Keratinocyte (primary cell): ENCODE measurements at regions not wholly inside any gene's neighbourhood (a gene's known extent, or its start where the extent isn't known, plus 50 kb on each side); places are given as distances from the start of the nearest gene placed in this dataset.
A peak's percentile ranks its signal among the peaks of the same experiment; 100 is the strongest.

Source experiments
- DNase-seq: peaks from one replicate; pipeline ENCODE4 v3.0.0-alpha.2; 2011; ENCODE audit warnings: low read depth, missing footprints, low spot score
- FAIRE-seq: peaks from 2 replicates; lab custom pipeline; 2011; peaks lifted over from hg19 to GRCh38; lab: Jason Lieb, UNC
- H2AFZ ChIP-seq: 2 replicates; pipeline ENCODE4 v1.6.0; 2012; ENCODE audit warnings: low read length, control low read depth, inconsistent platforms; ENCODE audit not compliant: control insufficient read depth
- H3K27ac ChIP-seq: 2 replicates; pipeline ENCODE4 v1.5.1; 2011; ENCODE audit warnings: low read length; ENCODE audit not compliant: control insufficient read depth, insufficient read depth
- H3K27me3 ChIP-seq: 3 replicates; pipeline ENCODE4 v1.6.0; 2011; ENCODE audit warnings: low read length; ENCODE audit not compliant: control insufficient read depth, insufficient read depth; ENCODE audit errors: extremely low read depth
- H3K36me3 ChIP-seq, 2 experiments: 2 replicates in 1 of 2; 3 replicates in 1 of 2; pipeline ENCODE4 v1.5.1; 2011; ENCODE audit warnings: low read length in 2 of 2, mild to moderate bottlenecking in 1 of 2; ENCODE audit not compliant: control insufficient read depth in 2 of 2, insufficient read depth in 2 of 2; ENCODE audit errors: extremely low read depth in 1 of 2
- H3K4me1 ChIP-seq: 3 replicates; pipeline ENCODE4 v1.5.1; 2011; ENCODE audit warnings: low read length; ENCODE audit not compliant: control insufficient read depth, insufficient read depth; ENCODE audit errors: extremely low read depth
- H3K4me2 ChIP-seq: 3 replicates; pipeline ENCODE4 v1.6.0; 2011; ENCODE audit warnings: low read depth, low read length; ENCODE audit not compliant: control insufficient read depth, insufficient read depth; ENCODE audit errors: extremely low read depth
- H3K4me3 ChIP-seq, 3 experiments: fragments of 200-600 bp in 1 of 3; sonication (generic) in 1 of 3; 2 replicates in 2 of 3; 3 replicates in 1 of 3; pipeline ENCODE4 v1.5.1; 2011 to 2016; ENCODE audit warnings: low read length in 3 of 3, mild to moderate bottlenecking in 3 of 3, control low read depth in 2 of 3, inconsistent platforms in 1 of 3, low read depth in 1 of 3, mixed read lengths in 1 of 3, mixed run types in 1 of 3, moderate library complexity in 1 of 3; ENCODE audit not compliant: control insufficient read depth in 2 of 3, insufficient read depth in 2 of 3; ENCODE audit errors: extremely low read depth in 1 of 3
- H3K79me2 ChIP-seq: 2 replicates; pipeline ENCODE4 v1.6.0; 2012; ENCODE audit warnings: low read length; ENCODE audit not compliant: control insufficient read depth, insufficient read depth
- H3K9ac ChIP-seq: 3 replicates; pipeline ENCODE4 v1.6.0; 2011; ENCODE audit warnings: low read length; ENCODE audit not compliant: control insufficient read depth, insufficient read depth; ENCODE audit errors: extremely low read depth
- H3K9me1 ChIP-seq: 3 replicates; pipeline ENCODE4 v1.6.0; 2011; ENCODE audit warnings: low read length; ENCODE audit not compliant: control insufficient read depth, insufficient read depth; ENCODE audit errors: extremely low read depth
- H3K9me3 ChIP-seq: 2 replicates; pipeline ENCODE4 v1.5.1; 2012; ENCODE audit warnings: low read depth, low read length; ENCODE audit not compliant: control insufficient read depth
- H4K20me1 ChIP-seq: 3 replicates; pipeline ENCODE4 v1.6.0; 2011; ENCODE audit warnings: low read length; ENCODE audit not compliant: control insufficient read depth, insufficient read depth; ENCODE audit errors: extremely low read depth
- EZH2 ChIP-seq: IDR thresholded peaks from one replicate; pipeline ENCODE4 v1.6.1; 2012; ENCODE audit warnings: inconsistent platforms, mild to moderate bottlenecking, low read length, moderate library complexity
- dilution Hi-C: fragments of 300-500 bp; cut with MboI; formaldehyde crosslinking; loops from one replicate; pipeline ENCODE4 v1.7.0; 2020; ENCODE audit warnings: low sequenced_read_pairs; ENCODE audit not compliant: extremely low pct_ligation_motif_present
- TF ChIP-seq, protein P1 (sequence below), 3 experiments: IDR thresholded peaks in 1 of 3; conservative IDR thresholded peaks in 1 of 3; optimal IDR thresholded peaks in 1 of 3; 2 replicates in 2 of 3; 3 replicates in 1 of 3; pipeline versions ENCODE3 to v1.5.1; 2011; ENCODE audit warnings: low read length in 3 of 3, mild to moderate bottlenecking in 3 of 3, moderate library complexity in 2 of 3, control low read depth in 1 of 3, inconsistent platforms in 1 of 3; ENCODE audit not compliant: insufficient read depth in 2 of 3; ENCODE audit errors: extremely low read depth in 1 of 3

DNA sequence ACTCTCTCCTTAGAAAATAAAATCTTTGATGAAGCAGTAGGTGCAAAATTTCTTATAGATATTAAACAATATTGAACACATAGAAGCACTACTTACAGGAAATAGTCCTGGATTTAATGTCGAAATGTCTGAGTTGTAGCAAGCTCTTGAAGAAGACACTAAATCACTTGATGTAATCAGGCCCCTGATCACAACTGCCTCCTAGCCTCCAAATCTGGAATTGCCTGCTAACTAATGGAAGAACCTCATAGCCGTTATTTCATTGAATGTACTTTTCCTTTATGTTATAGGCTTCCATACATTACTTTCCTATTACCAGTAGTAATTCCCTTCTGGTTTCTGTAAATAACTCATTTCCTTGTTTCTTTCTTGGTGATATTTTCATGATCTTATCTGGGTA is 675.7 kb upstream of the CHRM3 start:
- dilution Hi-C loops, result no loop called here
- FAIRE-seq (no peak), DNase-seq (no peak)
- no peak overlapping the region for H3K4me3 ChIP-seq
- no peak overlapping the region for H3K4me2 ChIP-seq
- no peak overlapping the region for H3K9ac ChIP-seq
- H3K27me3 ChIP-seq, result no peaks in the 10 kb centered on the region
- TF ChIP-seq, protein P1, sequence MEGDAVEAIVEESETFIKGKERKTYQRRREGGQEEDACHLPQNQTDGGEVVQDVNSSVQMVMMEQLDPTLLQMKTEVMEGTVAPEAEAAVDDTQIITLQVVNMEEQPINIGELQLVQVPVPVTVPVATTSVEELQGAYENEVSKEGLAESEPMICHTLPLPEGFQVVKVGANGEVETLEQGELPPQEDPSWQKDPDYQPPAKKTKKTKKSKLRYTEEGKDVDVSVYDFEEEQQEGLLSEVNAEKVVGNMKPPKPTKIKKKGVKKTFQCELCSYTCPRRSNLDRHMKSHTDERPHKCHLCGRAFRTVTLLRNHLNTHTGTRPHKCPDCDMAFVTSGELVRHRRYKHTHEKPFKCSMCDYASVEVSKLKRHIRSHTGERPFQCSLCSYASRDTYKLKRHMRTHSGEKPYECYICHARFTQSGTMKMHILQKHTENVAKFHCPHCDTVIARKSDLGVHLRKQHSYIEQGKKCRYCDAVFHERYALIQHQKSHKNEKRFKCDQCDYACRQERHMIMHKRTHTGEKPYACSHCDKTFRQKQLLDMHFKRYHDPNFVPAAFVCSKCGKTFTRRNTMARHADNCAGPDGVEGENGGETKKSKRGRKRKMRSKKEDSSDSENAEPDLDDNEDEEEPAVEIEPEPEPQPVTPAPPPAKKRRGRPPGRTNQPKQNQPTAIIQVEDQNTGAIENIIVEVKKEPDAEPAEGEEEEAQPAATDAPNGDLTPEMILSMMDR (optimal IDR thresholded peaks at IDR 0.05 in 1 of 3, IDR thresholded peaks at IDR 0.05 in 1 of 3, conservative IDR thresholded peaks at IDR 0.05 in 1 of 3; ENCODE audit: extremely low read depth in 1 of 3, insufficient read depth in 2 of 3, low read length in 3 of 3), result peak in 1 of 3 experiments; percentile 12
- TF ChIP-seq EZH2, result no peak
- H3K79me2 ChIP-seq, result no peaks in the 10 kb centered on the region
- no peaks in the 10 kb centered on the region for H3K36me3 ChIP-seq
- H3K9me3 ChIP-seq, result no peaks in the 10 kb centered on the region
- no peaks in the 10 kb centered on the region for H4K20me1 ChIP-seq
- H3K27ac ChIP-seq, result no peak overlapping the region
- no peaks in the 10 kb centered on the region for H3K4me1 ChIP-seq
- no peaks in the 10 kb centered on the region for H3K9me1 ChIP-seq
- H2AFZ ChIP-seq, result no peak overlapping the region

DNA sequence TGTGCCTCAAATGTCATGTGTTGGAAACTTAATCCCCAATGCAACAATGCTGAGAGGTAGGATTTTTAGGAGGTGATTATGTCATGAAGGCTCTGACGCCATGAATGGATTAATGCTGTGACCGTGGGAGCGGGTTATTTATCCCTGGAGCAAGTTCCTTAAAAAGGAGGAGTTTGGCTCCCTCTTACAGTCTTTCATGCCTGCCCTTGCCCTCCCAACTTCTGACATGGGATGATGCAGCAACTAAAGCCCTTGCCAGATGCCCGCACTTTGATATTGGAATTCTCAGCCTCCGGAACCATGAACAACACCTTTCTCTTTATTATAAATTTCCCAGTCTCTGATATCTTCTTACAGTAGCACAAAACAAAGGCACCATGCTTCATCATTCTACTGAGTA is 685.3 kb upstream of the CHRM3 start:
- no peak for FAIRE-seq

More for the DNA sequence above, 685.3 kb upstream of the CHRM3 start:
- Histone ChIP-seq H3K36me3 (no peaks in the 10 kb centered on the region), H3K79me2 (no peaks in the 10 kb centered on the region), H3K27ac (no peak overlapping the region), H3K4me3 (no peak overlapping the region), H3K9me1 (no peaks in the 10 kb centered on the region), H3K4me1 (no peaks in the 10 kb centered on the region), H3K27me3 (no peaks in the 10 kb centered on the region), H2AFZ (peak overlapping the region; percentile 37), H3K9me3 (no peaks in the 10 kb centered on the region), H3K9ac (no peak overlapping the region), H4K20me1 (no peaks in the 10 kb centered on the region), H3K4me2 (no peak overlapping the region)
- dilution Hi-C loops, result no loop called here
- TF ChIP-seq EZH2, result no peak
- TF ChIP-seq, protein P1 (optimal IDR thresholded peaks at IDR 0.05 in 1 of 3, IDR thresholded peaks at IDR 0.05 in 1 of 3, conservative IDR thresholded peaks at IDR 0.05 in 1 of 3; ENCODE audit: extremely low read depth in 1 of 3, insufficient read depth in 2 of 3, low read length in 3 of 3), result no peak
- no peak for DNase-seq
